Loucy (cell line): ENCODE measurements at regions not wholly inside any gene's neighbourhood (a gene's known extent, or its start where the extent isn't known, plus 50 kb on each side); places are given as distances from the start of the nearest gene placed in this dataset.

ENCODE experiments used
- CTCF ChIP-seq: fragments of 200-600 bp; sonication (generic); conservative IDR thresholded peaks from 2 replicates; pipeline ENCODE4 v1.5.1; 2014; ENCODE audit warnings: mild to moderate bottlenecking, antibody characterized with exemption, low read length
- EZH2phosphoT487 ChIP-seq: fragments of 200-600 bp; IDR thresholded peaks from 2 replicates; pipeline ENCODE4 v1.6.1; 2018; ENCODE audit warnings: antibody characterized with exemption, mild to moderate bottlenecking, moderate library complexity, borderline replicate concordance

GRCh38 chr6:103396768-103397167 lies 1463.0 kb downstream of the HACE1 start:
- no peak for TF ChIP-seq CTCF
- no peak for TF ChIP-seq EZH2phosphoT487
